C4-2B (cell line): ENCODE measurements at regions not wholly inside any gene's neighbourhood (a gene's known extent, or its start where the extent isn't known, plus 50 kb on each side); places are given as distances from the start of the nearest gene placed in this dataset.

ENCODE experiments used
- H3K27ac ChIP-seq: fragments of 450-650 bp; 2 replicates; pipeline ENCODE4 v1.5.1; 2017
- ZFX ChIP-seq: fragments of 450-650 bp; IDR thresholded peaks from 2 replicates; pipeline ENCODE4 v1.6.1; 2017
- TF ChIP-seq, protein P1 (sequence below): fragments of 450-650 bp; conservative IDR thresholded peaks from 2 replicates; pipeline ENCODE4 v1.5.1; 2017; ENCODE audit warnings: mild to moderate bottlenecking

DNA sequence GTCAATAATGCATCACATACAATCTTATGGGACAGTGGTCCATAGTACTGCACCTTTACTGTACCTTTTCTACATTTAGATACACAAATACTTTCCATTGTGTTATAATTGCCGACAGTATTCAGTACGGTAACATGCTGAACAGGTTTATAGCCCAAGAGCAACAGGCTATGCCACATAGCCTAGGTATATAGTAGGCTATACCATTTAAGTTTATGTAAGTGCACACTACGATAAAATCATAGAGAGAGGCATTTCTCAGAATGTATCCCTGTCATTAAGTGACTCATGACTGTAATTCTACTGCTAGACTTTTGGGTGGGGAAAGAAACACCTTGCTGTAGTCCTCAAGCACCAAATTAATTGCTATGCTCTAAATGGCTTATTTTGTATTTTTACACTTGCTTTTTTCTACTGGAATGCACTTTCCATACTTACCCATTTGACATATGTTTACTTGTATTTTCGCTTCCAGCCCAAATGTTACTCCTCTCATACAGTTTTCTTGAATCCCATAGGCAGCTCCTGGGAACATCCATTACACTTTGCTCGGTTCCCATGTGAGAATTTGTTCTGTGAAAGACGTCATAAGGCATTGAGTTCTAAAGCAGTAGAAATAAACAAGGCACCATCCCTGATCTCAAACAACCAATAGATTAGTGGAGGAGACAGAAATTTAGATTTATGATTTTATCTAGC, 714.0 kb upstream of the ID2 start:
- H3K27ac ChIP-seq, result no peak overlapping the region
- no peak for TF ChIP-seq ZFX
- TF ChIP-seq, protein P1, sequence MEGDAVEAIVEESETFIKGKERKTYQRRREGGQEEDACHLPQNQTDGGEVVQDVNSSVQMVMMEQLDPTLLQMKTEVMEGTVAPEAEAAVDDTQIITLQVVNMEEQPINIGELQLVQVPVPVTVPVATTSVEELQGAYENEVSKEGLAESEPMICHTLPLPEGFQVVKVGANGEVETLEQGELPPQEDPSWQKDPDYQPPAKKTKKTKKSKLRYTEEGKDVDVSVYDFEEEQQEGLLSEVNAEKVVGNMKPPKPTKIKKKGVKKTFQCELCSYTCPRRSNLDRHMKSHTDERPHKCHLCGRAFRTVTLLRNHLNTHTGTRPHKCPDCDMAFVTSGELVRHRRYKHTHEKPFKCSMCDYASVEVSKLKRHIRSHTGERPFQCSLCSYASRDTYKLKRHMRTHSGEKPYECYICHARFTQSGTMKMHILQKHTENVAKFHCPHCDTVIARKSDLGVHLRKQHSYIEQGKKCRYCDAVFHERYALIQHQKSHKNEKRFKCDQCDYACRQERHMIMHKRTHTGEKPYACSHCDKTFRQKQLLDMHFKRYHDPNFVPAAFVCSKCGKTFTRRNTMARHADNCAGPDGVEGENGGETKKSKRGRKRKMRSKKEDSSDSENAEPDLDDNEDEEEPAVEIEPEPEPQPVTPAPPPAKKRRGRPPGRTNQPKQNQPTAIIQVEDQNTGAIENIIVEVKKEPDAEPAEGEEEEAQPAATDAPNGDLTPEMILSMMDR, result no peak

DNA sequence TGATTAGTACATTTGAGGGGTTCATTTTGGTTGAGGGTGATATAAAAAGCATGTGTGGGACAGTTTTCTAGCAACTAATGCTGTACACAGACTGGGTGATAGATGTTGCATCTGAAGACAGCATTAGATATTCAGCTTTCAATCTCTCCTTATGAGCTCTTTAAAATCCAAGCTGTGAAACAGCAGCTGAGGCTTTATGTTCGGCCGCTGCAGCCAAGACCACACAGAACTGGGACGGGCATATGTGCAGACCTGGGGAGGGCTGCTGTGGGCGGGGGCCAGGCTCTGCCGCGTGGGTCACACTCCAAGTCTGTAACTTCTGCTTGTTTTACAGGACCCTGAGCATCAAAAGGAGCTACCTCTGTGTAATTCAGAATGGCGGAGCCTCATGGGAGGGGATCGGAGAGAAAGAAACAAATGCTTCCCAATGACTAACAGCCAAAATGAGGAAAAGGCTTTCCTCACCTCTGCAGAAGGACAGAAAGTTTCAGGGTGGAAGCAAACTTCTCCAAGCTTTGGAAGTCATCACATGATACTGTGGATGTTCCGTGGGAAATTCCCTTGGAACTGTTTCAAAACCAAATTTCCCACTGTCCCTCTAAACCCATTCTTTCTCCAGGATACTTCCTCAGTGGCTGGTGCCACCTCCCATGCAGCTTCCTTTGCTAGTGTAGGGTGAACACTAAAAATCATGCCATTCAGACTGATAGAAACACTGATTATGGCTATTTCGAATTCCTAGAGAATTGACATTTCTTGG, 711.9 kb upstream of the ID2 start:
- no peak overlapping the region for H3K27ac ChIP-seq
- TF ChIP-seq, protein P1, result no peak
- TF ChIP-seq ZFX, result no peak

DNA sequence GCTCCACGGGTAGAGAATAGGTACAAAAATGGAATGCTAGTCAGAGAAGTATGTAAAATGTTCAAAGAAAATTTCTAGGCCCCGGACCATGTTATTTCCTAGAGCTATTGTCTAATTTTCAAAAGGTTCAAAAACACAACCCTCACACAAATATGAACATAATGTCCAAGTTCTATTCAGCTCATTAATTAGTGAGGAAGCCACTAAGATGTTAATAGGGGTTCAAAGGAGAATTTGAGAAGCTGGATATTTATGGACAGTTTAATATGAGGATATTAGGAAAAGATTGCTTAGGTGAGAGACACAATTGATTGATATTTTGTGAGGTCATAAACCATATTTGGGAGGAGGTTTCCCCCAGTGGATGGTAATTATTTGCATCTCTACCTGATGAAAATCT, 710.6 kb upstream of the ID2 start:
- no peak for TF ChIP-seq ZFX
- TF ChIP-seq, protein P1, result no peak
- no peak overlapping the region for H3K27ac ChIP-seq

DNA sequence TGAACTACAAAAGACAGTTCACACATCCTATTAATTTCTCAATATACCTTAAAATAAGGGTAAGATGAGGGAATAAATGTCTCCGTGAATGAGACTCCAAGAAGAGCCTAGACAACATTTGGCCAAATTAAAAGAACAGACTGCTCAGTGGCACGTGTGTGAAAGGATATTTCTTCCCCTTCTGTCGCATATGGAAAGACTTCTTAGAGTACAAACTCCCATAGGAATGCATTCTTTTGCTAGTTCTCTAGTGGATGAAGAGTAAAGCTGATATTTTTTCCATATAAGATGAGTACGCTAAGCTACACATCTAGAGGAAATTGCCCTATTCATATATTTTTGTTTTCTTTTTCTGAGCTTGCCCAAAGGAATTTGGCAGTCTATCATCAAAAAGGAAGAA, 710.0 kb upstream of the ID2 start:
- H3K27ac ChIP-seq, result no peak overlapping the region
- no peak for TF ChIP-seq ZFX
- TF ChIP-seq, protein P1, result no peak

DNA sequence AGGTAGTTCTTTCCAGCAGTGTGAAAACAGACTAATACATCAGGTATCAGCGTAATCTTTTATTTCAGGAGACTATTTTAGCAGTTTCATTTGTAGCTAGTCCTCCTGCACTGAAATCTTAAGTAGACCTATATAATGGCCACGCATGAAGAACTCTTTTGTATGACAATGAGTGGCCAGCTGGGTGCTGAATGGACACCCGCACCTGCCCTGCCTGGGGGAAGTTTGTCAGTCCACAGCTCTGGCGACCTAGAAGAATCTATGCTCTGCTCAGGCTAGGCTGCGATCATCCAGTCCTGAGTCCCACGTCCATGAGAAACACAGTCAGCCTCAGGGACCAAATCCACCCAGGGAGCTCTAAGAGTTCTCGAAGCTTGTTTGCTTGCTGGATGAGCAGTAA, 709.2 kb upstream of the ID2 start:
- no peak overlapping the region for H3K27ac ChIP-seq
- TF ChIP-seq ZFX, result no peak
- TF ChIP-seq, protein P1, result no peak

DNA sequence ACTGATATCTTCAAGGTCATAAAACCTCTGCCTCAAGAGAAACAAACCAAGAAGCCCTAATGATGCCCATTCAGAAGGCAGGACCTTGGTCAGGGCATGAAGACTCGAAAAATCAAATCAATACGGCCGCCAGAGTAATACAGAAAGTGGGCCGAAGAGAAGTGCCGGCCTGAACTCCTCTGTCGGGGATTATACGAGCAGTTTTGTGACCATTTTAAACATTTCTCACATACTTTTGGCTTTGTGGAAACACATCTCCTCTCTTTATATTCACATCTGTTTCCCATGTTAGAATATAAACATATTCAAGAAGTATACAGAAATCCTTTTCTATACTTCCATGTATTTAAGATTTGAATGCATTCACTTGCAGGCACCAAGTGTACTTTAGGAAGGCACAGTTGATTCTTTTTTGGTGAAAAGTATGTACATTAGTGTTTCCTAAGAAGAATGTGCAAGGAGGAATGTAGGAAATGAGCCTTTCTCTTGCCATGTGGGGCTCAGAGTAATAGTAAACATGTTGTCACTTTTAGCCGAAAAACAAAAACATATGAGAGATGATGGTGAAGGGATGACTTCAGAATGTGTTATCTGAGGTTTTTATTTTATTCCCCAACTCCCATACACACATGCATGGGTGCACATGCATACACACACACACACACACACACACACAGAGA, 707.9 kb upstream of the ID2 start:
- H3K27ac ChIP-seq, result no peak overlapping the region
- TF ChIP-seq, protein P1, result no peak
- TF ChIP-seq ZFX, result no peak

DNA sequence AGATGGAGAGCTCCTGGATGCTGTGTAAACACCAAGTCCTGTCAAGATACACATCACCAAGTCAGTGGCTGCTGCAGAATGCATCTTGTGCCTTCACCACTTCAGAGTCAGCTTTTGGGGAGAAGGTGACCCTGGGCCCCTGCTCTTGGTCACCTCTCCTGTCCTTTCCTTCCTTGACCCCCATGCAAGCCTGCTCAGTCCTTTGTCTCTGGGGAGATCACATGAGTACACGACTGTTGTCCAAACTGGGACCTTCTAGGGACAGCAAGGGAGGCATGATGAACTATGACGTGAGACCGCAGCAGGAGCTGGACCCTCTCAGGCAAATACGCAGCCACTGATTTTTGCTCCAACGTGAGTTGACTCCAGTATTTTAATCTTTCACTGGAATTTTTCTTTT, 706.9 kb upstream of the ID2 start:
- TF ChIP-seq ZFX, result no peak
- TF ChIP-seq, protein P1, result no peak
- no peak overlapping the region for H3K27ac ChIP-seq
